GM12872 (cell line): ENCODE measurements at regions not wholly inside any gene's neighbourhood (a gene's known extent, or its start where the extent isn't known, plus 50 kb on each side); places are given as distances from the start of the nearest gene placed in this dataset.

Experiments
- TF ChIP-seq, protein P1 (sequence below): IDR thresholded peaks from 3 replicates; pipeline ENCODE4 v1.5.1; 2011; ENCODE audit warnings: low read depth, mild to moderate bottlenecking, low read length, moderate library complexity; ENCODE audit not compliant: insufficient read depth

DNA sequence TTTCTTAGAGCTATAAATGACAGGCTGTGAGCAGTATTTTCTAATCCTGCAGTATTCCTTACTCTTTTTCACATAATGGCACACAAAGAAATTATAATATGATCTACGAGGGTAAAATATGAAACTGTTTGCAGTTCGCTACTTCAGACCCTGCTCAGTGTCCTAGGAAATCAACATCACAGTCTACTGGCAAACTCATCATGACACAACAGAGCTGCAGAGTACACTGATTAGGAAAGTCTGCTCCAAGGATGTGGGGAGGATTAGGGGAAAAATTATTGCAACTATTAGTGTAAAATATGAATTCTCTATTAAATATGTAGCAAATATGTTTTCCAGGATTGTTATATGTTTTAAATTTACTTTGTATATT is 149.2 kb upstream of the REG3G start:
- TF ChIP-seq, protein P1, sequence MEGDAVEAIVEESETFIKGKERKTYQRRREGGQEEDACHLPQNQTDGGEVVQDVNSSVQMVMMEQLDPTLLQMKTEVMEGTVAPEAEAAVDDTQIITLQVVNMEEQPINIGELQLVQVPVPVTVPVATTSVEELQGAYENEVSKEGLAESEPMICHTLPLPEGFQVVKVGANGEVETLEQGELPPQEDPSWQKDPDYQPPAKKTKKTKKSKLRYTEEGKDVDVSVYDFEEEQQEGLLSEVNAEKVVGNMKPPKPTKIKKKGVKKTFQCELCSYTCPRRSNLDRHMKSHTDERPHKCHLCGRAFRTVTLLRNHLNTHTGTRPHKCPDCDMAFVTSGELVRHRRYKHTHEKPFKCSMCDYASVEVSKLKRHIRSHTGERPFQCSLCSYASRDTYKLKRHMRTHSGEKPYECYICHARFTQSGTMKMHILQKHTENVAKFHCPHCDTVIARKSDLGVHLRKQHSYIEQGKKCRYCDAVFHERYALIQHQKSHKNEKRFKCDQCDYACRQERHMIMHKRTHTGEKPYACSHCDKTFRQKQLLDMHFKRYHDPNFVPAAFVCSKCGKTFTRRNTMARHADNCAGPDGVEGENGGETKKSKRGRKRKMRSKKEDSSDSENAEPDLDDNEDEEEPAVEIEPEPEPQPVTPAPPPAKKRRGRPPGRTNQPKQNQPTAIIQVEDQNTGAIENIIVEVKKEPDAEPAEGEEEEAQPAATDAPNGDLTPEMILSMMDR = no peak

DNA sequence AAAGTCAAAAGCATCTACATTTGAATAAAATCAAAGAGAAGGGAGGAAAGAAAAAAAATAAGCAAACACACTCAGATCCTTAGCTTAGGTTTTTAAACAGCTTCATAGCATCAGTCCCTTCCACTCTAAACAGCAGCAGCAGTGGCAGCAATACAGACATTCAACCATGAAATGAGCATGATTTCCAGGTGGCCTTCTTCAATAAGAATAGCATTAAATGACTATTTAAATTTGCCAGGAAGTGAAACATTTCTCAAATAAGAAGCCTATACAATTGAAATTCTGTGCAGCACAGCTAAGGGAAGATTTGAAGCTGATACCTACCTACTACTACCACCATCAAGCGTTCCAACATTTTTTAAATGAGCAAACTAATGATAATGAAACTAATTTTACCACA is 138.1 kb upstream of the REG3G start:
- TF ChIP-seq, protein P1 = no peak

DNA sequence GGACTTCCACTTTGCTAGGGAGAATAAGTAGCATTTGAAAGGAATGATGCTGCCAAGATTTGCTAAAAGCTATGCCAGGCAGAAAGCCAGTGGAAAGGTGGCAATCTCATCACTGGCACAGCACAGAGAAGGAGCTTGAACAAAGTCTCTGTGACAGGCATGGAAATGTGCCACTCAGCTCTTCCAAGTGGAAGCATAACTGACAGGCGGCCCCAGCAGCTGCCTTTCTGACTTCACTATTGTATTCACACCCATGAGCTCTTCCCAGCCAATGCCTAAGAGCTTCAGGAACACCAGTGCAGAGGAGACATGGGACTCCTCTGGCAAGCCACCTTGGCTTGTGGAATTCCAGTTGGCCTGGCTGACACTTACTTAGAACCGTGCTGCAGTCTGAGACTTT is 134.6 kb upstream of the REG3G start:
- TF ChIP-seq, protein P1 = no peak

DNA sequence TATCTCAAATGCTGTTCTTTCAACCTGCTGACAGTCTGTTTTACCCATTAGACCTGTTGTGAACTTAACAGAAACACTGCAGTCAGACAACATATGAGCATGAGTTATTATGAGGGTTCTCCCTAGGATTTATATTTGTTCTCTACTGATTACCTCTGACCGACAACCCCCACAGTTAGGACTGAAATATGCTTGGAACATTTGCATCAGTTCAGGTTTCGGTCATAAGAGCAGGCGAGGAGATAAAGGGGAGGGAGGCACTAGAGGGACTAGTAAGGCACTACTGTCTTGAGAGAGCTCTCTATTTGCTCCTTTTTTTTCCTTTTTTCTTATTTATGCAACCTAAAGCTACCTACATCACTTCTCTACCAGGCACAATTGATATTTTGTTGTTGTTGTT is 133.2 kb upstream of the REG3G start:
- TF ChIP-seq, protein P1 = no peak

DNA sequence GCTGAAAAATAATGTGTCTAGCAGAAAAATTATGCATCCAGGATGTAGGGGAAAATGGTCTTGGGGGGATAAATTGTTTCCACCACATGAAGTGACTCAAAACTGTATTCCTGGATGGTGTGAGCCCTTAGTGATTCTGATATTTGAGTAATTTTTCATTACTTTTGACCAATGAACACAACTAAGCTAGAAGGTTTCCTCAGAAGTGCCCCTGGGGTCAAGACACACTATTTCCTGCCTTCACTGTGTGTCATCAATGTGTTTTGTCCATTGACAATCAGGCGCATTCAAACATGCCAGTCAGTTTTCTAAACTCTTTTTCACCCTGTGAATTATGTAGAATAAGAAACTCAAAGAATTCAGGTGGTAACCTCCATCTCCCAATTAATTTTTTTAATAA is 130.5 kb upstream of the REG3G start:
- TF ChIP-seq, protein P1 = no peak

DNA sequence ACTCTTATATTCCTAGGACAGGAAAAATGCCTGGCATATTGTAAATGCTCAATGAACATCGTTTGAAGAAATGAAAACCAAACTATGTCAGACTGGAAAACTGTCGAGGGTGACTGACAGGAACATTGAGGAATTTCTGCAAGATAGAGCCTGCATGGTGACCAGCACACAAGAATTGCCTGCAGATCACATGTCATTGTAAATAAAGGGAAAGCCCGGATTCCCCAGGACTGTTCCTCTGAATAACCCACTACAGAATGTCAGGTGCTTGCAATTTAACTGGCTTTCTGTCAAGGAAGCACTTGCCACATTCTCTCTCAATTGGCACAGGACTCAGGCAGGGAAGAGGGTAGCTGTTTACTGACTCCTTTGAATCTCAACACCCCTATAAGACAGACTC is 129.0 kb upstream of the REG3G start:
- TF ChIP-seq, protein P1 = no peak

DNA sequence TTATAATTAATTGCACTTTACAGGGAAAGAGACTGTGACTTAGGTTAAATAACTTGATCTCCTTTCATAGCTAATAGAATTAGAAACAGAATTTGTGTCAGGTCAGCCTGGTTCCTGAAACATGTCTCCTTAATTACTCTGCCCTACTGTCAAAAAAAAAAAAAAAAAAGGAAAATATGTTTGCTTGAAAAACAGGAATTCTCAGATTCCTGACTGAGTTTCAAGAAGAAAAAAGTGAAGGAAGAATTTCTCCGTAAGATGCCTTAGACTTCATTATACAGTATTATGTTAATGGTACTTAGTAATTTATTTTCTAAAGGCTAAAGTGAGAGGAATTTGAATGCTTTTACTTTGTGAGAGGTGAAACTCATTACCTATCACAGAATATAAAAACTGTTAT is 118.4 kb upstream of the REG3G start:
- TF ChIP-seq, protein P1 = no peak

DNA sequence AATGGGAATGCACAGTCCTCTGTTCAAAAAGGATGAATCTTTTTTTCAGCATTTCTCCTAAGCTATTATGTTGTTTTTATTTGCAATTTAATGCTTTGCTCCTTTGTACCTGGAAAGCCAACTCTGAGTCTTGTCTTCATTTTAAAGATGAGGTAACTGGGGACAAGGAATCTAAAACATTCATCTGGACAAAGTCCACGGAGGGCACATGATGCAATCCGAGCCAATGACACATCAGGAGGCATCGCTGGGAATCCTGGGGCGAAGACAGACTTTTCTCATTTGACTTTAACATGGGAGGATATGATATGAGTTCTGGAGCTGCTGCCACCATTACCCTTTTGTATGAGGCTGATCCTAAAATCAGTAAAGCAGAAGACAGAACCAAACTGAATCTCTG is 116.5 kb upstream of the REG3G start:
- TF ChIP-seq, protein P1 = no peak
